Thyroid gland (tissue), 4 donors: ENCODE measurements at regions not wholly inside any gene's neighbourhood (a gene's known extent, or its start where the extent isn't known, plus 50 kb on each side); places are given as distances from the start of the nearest gene placed in this dataset.

Experiments used
- DNase-seq, 2 donors: peaks; one replicate each; pipeline ENCODE4 v3.0.0-alpha.2; 2019
- H3K27ac ChIP-seq, 3 donors: fragments of 200-600 bp; sonication (generic); 1 replicate in 2 of 3; 2 replicates in 1 of 3; pipeline ENCODE4 v1.5.1; 2016 to 2019; ENCODE audit warnings: mild to moderate bottlenecking in 1 of 3, moderate library complexity in 1 of 3
- H3K27me3 ChIP-seq: fragments of 200-600 bp; sonication (generic); one replicate; pipeline ENCODE4 v1.5.1; 2019
- H3K36me3 ChIP-seq, 2 donors: fragments of 200-600 bp; sonication (generic); one replicate each; pipeline ENCODE4 v1.5.1; 2016 to 2019
- H3K4me1 ChIP-seq, 2 donors: fragments of 200-600 bp; sonication (generic); one replicate each; pipeline ENCODE4 v1.5.1; 2017 to 2019
- H3K4me3 ChIP-seq, 3 donors: fragments of 200-600 bp; sonication (generic); replicated peaks in 1 of 3; 1 replicate in 2 of 3; 2 replicates in 1 of 3; pipeline ENCODE4 v1.5.1; 2016; ENCODE audit warnings: mild to moderate bottlenecking in 1 of 3
- H3K9me3 ChIP-seq: fragments of 200-600 bp; sonication (generic); one replicate; pipeline ENCODE4 v1.5.1; 2017
- CTCF ChIP-seq, 6 experiments: fragments of 200-600 bp in 3 of 6; fragments of 450-650 bp in 3 of 6; sonication (generic) in 3 of 6; IDR thresholded peaks; one replicate each; pipeline ENCODE4 v1.5.1; 2016 to 2019; ENCODE audit warnings: antibody characterized with exemption in 6 of 6, mild to moderate bottlenecking in 2 of 6, inconsistent platforms in 1 of 6, moderate library complexity in 1 of 6
- POLR2A ChIP-seq, 2 donors: fragments of 450-650 bp; IDR thresholded peaks; one replicate each; pipeline ENCODE4 v1.6.1; 2017; ENCODE audit warnings: antibody characterized with exemption in 2 of 2, mild to moderate bottlenecking in 2 of 2, moderate library complexity in 1 of 2
- WGBS, 2 donors: methylation state at CpG; one replicate each; pipeline ENCODE4 v1.1.5; 2017; 5-methylcytosine and 5-hydroxymethylcytosine counted together
- intact Hi-C: fragments of 100-400 bp; cut with DNase I; formaldehyde crosslinking; loops from one replicate; pipeline ENCODE4 v1.15.1; 2023

DNA sequence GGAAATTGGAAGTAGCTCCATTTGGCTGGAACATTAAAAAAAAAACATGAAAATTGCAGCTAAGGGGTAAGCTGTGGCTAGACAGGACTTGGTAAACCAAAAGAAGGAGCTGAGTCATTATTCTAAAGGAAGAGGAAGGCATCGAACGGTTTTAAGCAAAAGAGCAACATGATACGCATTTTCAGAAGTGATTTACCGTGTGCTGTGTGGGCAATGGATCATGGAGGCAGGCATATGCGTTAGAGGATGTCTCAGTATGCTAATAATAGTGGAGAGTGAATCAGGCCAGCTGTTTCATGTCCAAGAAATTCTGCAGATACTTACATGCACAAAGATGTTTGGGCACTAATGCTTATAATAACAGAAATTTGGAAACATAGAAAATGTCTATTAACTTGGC lies 409.1 kb upstream of the ATP11B start:
- H3K36me3 ChIP-seq, result no peaks in the 10 kb centered on the region
- 71 to 81% methylated on average over 5 of the region's 5 CpGs for WGBS, 2 donors
- TF ChIP-seq POLR2A (IDR thresholded peaks at IDR 0.05) (no peak), CTCF (IDR thresholded peaks at IDR 0.05) (no peak)

DNA sequence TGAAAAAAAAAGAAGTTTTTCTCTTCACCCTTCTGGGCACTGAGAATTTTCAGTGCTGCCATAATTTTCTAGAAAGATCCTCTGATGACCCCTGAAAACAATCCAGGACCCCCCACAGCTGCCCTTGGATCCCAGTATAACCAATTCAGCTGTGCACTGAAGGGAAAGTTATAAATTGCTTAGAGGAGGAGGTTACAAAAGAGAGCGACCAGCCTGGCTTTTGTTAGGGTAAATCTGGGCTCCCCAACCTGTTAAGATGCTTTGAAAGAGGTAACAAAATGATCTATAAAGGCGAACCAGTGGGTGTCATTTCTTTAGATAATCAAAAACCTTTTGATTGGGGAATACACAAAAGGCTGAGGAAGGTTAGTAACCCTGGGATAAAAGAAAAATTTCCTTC lies 407.9 kb upstream of the ATP11B start:
- Histone ChIP-seq H3K27me3 (no peaks in the 10 kb centered on the region), H3K36me3 (no peaks in the 10 kb centered on the region), H3K9me3 (no peaks in the 10 kb centered on the region), H3K4me3 (no peak overlapping the region), H3K4me1 (no peaks in the 10 kb centered on the region), H3K27ac (no peak overlapping the region)
- no peak for TF ChIP-seq CTCF (IDR thresholded peaks at IDR 0.05)
- no peak for TF ChIP-seq POLR2A (IDR thresholded peaks at IDR 0.05)
- intact Hi-C loops, result no loop called here
- WGBS, 2 donors, result 69 to 70% methylated on average over 2 of the region's 2 CpGs
- DNase-seq, result no peak

More for the DNA sequence above, 409.1 kb upstream of the ATP11B start:
- no peak overlapping the region for H3K4me3 ChIP-seq
- H3K27ac ChIP-seq, result no peak overlapping the region
- DNase-seq, result no peak
- intact Hi-C loops, result no loop called here
- H3K27me3 ChIP-seq, result no peaks in the 10 kb centered on the region
- no peaks in the 10 kb centered on the region for H3K4me1 ChIP-seq
- H3K9me3 ChIP-seq, result no peaks in the 10 kb centered on the region

DNA sequence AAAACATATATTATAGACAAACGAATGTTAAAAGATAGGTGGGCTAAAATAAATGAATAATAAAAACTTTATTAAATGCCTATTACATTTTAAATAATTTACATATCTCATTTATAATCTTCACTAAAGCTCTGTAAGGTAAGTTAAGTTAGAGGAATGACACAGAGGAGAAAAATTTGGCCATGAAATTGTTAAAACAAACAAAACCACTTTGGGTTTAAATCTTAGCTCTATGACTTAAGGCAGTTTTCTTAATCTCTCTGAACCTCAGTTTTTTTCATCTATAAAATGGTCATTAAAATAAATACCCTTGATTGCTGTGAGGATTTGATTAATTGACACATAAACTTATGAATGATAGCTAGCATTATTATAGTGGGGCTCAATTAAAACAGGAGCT lies 404.8 kb upstream of the ATP11B start:
- Histone ChIP-seq H3K4me1 (no peaks in the 10 kb centered on the region), H3K36me3 (no peaks in the 10 kb centered on the region), H3K27me3 (no peaks in the 10 kb centered on the region), H3K9me3 (no peaks in the 10 kb centered on the region), H3K27ac (no peak overlapping the region), H3K4me3 (no peak overlapping the region)
- no peak for TF ChIP-seq CTCF (IDR thresholded peaks at IDR 0.05)
- no peak for TF ChIP-seq POLR2A (IDR thresholded peaks at IDR 0.05)
- WGBS, 2 donors, result 86 to 93% methylated on average over 1 of the region's 1 CpG
- DNase-seq, result no peak
- intact Hi-C loops, result no loop called here

DNA sequence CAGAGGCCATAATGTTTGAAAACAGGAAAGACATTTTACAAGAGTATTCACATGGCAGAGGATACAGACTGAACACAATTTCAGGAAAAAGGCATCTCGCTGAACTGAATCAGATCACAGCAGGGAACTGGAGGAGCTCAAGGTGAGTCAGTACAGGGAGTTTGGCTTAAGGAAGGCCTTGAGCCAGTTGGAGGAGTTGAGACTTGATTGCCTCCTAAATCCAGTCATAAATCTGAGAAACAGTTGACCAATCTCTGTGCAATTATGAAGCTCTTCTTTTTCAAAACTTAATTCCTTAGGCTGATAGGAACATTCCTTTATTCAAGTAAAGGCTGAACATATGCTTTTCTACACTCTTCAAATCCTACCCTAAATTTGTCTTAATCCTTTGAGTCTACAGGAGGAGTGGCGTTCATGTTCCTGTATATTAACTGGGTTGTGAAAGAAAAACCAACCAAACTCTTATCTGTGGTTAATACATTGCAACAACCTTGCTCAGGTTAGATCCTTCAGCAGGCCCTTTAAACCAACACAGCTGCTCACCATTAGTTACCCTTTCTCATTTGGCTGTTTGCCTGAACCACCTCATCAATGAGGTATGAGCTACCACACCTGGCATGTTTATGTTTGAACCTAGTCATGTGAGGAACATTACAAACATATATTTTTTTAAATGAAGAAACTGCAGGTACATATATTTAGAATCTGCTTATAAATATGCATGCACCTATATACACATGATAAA lies 404.1 kb upstream of the ATP11B start:
- H3K4me1 ChIP-seq, result no peaks in the 10 kb centered on the region
- no peaks in the 10 kb centered on the region for H3K36me3 ChIP-seq
- no peak for TF ChIP-seq CTCF (IDR thresholded peaks at IDR 0.05)
- no peak for TF ChIP-seq POLR2A (IDR thresholded peaks at IDR 0.05)
- H3K27ac ChIP-seq, result no peak overlapping the region
- H3K4me3 ChIP-seq, result no peak overlapping the region
- no peaks in the 10 kb centered on the region for H3K27me3 ChIP-seq
- H3K9me3 ChIP-seq, result no peaks in the 10 kb centered on the region
- intact Hi-C loops, result no loop called here
- WGBS, 2 donors, result 65 to 68% methylated on average over 2 of the region's 2 CpGs
- DNase-seq, result no peak

DNA sequence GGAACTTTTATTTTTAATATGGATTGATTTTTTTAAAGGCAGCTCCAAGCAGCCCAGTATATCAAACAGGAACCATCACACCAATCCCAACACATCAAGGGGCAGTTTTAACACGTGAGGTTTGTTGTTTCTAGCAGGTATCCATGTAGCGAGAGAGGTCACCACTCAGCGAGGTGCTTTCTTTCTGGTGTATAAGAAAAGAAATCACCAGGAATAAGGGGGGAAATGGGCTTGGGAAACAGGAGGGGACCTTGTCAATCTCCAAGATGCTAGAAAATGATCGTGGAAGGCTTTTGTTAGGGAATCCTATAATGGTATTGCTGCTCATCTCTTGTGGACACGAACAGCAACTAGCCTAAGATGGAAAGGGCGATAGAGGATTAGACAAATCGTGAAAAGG lies 402.9 kb upstream of the ATP11B start:
- no peak overlapping the region for H3K4me3 ChIP-seq
- no peaks in the 10 kb centered on the region for H3K36me3 ChIP-seq
- no peaks in the 10 kb centered on the region for H3K27me3 ChIP-seq
- H3K27ac ChIP-seq, result no peak overlapping the region
- 70 to 73% methylated on average over 7 of the region's 7 CpGs for WGBS, 2 donors
- TF ChIP-seq CTCF (IDR thresholded peaks at IDR 0.05) (no peak), POLR2A (IDR thresholded peaks at IDR 0.05) (no peak)
- H3K9me3 ChIP-seq, result no peaks in the 10 kb centered on the region
- intact Hi-C loops, result no loop called here
- no peaks in the 10 kb centered on the region for H3K4me1 ChIP-seq
- no peak for DNase-seq
